T-helper 9 cell (primary cell): ENCODE measurements at regions not wholly inside any gene's neighbourhood (a gene's known extent, or its start where the extent isn't known, plus 50 kb on each side); places are given as distances from the start of the nearest gene placed in this dataset.

Experiments
- DNase-seq: peaks from one replicate; pipeline ENCODE4 v3.0.0-alpha.2; 2020

DNA sequence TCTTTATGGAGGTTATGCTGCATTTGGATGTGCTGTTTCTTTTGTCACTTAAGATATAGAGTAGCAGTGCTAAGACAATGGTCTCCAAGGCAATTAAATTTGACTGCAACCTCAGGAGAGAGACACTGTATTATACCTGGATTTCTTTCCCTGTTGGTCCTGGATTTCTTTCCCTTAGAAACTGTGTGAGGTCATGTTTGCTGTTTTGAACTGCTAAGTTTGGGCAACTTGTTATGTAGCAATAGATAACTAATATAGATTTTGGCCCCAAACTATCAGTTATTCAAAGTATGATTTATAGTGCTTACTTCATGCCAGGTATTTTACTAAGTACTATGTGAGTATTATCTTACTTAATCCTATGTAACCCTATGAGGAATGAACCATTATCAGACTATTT lies 458.4 kb downstream of the HS3ST3B1 start:
- DNase-seq, result no peak

DNA sequence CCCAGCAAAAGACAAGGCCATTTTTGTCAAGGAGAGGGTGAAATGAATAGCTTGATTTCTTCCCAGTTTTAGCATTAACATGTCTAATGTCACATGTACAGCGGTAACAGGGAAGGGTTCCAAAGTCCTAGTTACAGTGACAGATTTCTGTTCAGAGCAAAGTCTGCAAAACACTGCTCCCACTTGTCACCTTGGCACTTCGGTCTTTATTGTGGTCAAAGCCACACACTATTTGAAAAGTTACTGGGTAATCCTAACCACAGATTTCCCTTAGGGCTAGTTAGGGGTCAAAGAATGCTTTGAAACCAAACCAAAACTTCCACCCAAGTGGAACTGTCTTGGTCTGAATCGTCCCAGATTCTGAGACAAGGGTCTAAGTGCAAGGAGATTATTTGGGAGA lies 455.6 kb downstream of the HS3ST3B1 start:
- DNase-seq, result no peak

DNA sequence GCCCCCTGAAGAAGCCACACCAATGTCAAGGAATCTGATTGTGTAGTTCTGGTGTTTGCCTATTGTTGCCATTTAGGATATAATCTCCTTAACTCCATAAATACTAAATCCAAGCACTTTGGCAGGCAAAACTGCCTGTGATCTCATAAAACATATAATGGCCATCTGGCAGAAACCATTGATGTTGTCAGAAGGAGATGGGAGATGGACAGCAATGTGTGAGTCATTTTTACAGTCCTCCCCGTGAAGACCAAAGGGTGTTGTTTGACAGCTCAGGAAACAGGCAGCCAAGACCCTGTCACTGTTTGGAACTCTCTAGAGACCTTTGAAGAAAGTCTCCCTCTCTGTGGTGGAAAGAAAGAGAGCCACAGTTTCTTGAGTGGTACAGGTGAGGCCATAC lies 454.1 kb downstream of the HS3ST3B1 start:
- DNase-seq, result no peak

DNA sequence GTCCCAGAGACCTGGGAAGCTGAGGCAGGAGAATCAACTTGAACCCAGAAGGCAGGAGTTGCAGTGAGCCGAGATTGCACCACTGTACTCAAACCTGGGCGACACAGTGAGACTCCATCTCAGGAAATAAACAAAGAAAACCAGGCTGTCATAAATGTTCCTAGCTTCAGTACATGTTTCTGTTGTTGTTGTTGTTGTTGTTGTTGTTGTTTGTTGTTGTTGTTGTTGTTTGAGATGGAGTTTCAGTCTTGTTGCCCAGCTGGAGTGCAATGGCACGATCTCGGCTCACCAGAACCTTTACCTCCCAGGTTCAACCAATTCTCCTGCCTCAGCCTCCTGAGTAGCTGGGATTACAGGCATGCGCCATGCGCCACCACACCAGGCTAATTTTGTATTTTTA lies 452.5 kb downstream of the HS3ST3B1 start:
- no peak for DNase-seq

DNA sequence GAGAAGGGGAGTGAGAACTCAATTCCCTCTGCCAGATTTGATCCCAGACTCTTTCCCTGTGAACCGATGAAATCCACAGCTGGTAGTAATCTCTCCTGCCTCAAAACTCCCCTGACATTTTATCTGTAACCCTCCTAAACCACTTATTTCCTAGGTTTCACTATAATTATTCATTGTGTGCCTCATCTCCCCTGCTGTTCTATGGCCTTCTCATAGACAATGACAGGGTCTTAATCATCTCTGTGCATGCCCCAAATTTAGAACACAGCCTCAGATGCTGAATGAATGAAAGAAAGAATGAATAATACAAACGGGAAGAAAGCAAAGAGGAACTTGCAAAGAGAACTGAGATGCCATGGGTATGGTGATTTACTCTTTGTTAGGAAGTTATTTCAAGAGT lies 451.1 kb downstream of the HS3ST3B1 start:
- DNase-seq, result no peak

DNA sequence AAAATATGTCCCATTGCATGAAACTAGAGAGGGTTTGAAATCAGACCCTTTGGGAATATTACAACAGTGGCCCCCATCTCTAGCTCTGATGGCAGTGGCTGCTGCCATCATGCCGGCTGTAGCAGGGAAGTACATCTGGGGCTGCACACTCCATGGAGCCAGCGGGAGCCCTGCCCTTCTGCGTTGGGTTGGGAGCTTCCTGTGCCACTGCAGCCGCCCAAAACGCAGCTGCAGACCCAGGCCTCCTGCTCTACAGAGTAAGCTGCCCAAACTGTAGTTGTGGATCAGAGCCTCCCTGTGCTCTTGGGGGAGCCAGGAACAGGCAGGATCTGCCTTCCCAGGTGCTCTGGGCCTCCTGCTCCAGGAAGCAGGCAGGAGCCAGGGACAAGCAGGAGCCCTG lies 450.0 kb downstream of the HS3ST3B1 start:
- DNase-seq, result no peak

DNA sequence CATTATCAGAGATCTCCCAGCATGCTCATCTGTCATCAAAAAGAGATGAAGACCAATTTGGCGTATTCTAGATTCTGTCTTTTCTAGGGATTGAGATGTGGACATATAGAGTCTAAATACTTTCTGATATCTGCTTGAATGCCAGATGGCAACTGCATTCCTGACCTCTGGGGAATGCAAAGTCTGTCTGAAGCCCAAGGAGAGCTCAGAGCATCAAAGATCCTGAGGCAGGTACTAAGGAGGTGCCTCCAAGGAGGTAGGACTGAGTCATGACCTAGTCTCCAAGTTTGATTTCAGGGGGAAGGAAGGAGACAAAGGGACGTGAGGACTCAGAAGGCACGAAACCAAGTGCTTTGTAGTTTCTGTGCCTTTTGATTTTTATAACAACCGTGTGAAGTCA lies 448.4 kb downstream of the HS3ST3B1 start:
- no peak for DNase-seq

DNA sequence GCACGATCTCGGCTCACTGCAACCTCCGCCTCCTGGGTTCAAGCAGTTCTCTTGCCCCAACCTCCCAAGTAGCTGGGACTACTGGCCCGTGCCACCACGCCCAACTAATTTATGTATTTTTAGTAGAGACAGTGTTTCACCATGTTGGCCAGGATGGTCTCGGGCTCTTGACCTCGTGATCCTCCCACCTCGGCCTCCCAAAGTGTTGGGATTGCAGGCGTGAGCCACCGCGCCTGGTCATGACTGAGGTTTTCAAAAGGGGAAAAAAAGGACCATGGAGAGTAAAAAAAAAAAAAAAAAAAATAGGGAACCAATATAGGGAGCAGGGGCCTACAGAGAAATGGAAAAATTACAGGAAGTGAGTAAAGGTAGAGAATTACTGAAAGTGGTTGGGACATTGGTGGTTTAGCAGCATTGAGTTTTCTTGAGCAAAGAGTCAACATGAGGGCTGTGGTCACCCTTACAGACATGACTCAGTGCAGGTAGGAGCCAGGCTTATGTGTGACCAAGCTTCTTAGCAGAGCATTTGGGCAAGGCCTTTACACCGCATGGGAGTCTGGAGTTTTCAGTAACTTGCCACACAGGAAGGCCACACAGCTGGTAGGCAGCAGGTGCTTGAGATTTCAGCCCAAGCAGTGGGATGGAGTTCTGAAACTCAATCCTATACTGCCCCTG lies 447.3 kb downstream of the HS3ST3B1 start:
- no peak for DNase-seq

DNA sequence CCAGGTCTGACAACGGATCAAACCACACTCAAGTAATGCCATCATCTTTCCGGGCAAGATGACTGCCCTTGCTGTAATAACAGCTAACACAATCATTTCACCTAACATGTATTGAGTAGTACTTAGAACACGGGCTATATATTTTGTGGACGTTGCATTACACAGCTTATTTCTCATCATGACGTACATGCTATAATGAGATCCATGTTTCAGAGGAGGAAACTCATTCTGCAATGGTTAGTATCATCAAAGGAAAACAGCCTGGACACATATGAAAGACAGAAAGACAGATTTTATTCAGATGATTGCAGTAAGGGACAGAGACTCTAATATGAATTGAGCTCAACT lies 446.7 kb downstream of the HS3ST3B1 start:
- no peak for DNase-seq

DNA sequence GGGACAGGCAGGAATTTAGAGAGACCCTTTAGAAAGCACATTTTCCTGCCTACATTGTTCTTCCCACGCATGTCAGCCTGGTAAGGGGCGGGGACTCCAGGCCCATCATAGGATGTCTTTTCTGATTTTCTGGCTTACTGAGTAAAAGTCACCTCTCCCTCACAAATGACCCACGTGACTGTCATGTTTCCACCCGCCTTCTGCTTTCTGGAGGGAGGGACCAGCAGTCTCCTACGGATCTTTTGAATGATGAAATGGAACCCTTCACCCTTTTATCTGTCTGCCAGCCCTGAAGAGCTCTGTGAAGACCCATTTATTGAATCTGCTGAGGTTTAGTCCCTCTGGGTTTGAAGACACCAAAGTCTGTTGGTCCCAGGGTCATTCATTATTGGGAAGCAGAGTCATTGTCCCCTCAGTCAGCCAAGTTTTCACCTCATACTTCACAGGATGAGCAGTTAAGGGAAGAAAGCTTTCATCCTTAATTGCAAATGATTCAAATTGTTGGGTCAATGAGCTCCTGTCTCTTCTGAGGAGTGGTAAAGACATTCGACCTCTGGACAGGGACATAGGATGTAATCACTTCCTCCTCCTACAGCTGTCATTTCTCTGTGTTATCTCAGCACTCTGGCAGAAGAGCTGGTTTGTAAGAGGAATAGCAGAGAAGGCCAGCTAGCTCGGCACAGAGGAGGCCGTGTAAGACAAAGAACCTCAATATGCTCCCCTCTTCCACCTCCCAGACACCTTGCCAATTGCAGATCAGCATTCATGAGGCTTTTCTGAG lies 446.1 kb downstream of the HS3ST3B1 start:
- no peak for DNase-seq

DNA sequence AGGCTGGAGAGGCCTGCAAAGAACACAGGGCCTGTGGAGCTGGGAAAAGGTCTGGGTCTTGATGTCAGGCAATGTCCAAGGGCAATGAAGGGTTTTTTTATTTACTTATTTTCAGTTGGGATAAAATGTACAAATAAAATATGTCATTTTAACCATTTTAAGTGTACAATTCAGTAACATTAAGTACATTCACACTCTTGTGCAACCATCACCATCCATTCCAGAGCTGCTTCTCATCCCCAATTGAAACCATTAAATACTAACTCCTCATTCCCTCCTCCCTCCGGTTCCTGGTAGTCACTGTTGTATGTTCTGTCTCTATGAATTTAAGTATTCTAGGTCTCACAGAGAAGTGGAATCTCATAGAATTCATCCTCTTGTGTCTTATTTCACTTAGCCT lies 444.7 kb downstream of the HS3ST3B1 start:
- DNase-seq, result no peak

DNA sequence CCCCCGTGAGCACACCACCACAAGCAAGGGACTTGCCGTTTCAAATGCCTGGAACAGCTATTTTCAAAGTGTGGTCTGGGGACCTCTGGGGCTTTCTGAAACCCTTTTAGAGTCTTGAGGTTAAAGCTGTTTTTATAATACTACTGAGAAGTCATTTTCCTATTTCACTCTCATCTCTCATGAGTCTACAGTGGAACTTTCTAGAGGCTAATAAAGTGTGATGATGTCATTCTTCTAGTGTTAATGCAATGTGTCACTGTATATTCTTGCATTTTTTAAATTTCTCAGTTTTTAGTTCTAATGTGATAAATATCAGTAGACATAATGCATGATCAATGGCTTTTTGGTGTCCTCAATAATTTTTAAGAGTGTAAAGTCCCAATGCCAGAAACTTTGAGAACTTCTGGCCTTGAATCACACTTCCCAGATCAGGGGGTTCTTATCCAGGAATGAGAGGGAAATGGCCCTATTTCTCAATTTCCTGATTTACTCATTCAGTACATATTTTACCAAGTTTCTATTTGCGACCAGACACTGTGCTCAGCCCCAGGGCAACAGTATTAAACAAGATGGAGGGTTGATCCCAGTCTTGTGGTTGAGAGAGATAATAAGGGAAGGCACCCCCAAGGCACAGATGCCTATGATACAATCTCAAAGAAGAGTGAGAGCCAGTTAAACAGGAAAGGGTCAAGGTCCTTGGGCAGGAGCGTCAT lies 444.0 kb downstream of the HS3ST3B1 start:
- no peak for DNase-seq

DNA sequence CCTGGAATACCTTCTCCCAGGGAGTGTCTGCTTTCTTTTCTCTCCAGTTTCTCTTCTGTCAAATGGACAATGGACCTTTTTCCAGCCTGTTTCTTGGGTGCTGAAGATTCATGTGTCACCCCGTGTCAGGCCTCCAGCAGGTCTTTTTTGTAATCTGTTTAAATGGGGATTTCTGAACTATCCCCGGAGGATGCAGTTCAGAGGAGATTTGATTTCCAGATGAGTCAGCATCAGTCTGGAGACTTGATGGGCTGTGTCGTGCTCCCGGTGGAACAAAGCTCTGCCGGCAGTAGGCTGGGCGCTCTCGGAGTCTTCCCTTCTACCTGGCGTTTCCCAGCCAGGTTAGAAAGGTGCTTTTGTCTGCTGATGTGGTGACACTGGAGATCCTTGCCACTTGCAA lies 440.6 kb downstream of the HS3ST3B1 start:
- no peak for DNase-seq

DNA sequence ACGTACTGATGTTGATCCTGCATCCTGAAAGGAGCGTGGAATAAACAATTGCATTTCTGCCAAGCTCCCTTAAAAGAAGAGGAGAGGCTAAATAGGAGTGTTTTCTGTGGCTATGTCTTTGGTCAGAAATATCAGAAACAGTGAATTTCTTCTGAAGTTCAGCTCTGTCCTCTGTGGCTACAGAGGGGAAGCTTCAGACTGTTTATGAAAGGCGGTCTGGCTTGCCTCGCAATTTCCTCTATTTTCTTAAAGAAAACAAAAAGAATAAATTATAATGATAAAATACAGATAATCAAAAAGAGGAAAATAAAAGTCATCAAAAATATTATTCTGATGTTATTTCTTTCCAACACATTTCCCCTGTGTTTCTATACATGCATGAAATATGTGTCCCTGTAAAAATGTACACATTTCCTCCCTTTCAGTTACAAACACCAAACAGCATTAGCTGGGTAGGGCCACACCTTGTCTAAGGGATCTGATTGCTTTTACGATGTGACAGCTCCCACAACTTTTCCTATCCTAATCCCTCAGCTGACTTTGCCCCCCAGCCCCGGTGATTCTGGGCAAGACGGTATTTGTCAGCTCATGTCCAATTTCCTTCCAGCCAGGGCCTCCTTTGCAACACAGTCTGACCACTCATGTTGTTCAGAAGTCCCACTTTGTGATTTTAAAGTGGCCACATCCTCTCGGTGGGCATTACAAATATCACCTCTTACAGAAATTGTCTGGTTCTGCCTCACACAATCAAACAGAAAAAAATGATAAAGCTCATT lies 439.0 kb downstream of the HS3ST3B1 start:
- DNase-seq, result no peak

DNA sequence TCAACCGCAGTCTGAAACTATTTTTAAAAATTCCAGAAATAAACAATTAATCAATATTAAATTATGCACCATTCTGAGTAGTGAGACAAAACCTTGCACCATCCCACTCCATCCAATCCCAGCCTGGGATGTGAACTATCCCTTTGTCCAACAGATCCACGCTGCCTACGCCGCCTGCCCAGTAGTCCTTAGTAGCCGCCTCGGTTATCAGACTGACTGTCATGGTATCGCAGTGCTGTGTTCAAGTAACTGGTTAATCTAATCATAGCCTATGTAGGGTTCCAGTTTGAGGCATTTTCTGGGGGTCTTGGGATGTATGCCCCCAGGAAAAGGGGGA lies 437.7 kb downstream of the HS3ST3B1 start:
- DNase-seq, result no peak

DNA sequence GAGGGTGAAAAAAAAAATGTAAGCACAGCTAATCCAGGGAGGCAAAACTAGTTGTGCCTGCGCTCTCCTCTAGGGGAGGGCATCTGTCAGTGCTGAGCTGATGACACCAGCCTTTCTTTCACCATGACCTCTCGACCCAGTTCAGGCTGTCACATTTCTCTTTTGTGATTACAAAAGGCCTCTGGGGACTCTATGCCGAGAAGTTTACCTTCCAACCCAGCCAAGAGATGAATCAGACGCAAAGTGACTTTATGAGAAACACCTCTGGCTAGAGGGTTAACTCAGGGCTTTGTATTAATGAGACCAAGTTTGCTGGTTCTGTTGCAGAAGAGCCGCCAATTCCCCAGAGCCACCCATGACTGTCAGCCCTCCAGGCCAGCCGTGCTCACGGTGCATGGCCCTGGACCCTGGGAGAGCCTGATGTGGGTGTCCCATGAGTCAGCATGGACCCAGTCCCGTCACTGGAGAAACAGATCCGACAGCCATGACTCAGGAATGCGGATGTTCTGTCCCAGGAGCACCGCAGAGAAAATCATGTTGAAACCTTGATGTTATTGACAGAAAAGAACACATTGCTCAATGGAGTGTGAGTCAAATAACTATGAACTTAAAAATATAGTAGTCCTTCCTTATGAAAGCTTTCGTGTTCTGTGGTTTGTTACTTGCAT lies 437.2 kb downstream of the HS3ST3B1 start:
- DNase-seq, result no peak

DNA sequence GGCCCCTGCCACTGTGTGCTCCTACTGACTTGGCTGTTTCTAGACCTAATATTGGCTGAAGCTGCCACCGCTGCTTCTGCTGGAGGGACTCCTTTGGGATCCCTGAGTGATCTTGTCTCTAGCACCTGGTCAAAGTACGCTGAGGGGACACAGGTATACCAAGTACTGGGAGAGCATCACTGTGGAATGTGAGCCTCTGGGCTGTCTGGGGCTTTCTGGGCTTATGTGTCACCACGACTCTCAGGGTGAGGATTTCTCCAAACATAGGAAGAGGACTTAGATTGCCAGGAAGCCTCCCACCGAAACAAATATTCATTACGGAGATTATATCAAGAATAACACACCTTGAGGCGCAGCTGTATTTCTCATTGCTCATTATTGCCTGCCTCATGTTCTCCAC lies 435.8 kb downstream of the HS3ST3B1 start:
- no peak for DNase-seq

DNA sequence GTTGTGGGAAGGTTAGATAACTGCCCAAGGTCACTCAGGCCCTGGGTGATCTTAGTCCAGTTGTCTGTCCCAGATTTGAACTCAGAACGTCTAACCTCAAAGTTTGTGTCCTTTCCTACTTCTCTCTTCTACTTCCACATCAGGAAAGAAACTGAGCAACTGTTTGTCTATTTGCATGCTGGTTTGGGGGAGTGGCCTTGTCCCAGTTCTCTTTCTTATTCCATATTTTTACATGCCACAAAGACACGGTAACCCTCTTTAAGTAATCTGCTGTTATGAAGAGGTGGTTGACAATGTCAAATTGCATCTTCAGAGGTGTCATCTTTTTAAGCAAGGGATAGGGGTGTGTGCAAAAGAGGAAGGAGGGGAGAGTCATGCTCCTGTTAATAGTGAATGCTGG lies 432.5 kb downstream of the HS3ST3B1 start:
- no peak for DNase-seq

DNA sequence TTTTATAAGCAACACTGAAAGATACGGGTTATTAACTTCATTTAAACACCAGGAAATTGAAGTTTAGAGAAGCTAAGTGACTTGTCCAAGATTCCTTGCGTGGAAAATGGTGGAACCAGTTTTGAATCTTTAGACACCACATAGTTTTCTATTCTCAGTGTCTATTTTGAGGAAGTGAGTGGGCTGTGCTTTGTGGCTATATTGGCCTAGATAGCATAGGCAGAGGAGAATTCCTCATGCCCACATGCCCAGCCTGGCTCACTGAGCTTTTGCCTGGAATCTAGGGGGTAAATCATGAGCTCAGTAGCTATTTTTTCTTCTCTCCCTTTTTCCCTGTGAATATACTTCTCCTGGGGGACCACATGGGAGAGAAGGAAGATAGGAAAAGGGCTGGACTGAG lies 431.3 kb downstream of the HS3ST3B1 start:
- no peak for DNase-seq

DNA sequence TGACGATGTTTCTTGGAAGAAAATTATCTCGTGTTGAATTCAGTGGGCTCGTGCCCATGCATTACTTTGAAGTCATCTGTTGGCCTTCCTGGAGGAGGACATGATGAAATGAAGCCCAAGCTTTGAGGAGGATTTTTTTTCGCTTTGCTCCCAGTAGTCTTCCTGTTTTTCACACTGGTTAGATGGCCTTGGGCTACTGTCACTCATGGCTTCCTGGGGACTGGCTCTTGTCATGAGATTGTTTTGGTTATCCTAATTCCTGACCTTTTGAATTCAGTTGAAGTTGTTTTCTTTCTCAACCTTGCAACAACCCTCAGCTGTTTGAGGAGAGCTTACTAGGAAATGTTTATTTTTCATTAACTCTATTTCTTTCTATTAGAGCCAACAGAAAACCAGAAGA lies 430.7 kb downstream of the HS3ST3B1 start:
- DNase-seq, result no peak

DNA sequence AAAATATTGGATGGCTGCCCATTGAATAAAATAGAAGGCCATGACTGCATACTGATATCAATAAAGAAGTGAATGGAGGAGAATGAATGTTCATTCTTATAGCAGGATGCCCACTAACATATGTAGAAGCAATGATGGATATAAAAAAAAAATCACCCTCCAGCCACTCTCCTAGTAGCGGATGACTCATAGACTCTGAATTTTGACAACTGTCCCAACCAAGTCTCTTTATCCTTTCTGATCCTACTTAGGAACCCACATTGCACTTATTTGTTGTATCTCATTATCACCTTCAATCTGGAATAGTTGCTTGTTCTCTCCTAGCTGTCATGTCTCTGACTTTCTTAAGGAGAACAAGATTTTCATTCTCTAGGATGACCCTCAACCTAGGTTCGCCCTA lies 429.9 kb downstream of the HS3ST3B1 start:
- no peak for DNase-seq

DNA sequence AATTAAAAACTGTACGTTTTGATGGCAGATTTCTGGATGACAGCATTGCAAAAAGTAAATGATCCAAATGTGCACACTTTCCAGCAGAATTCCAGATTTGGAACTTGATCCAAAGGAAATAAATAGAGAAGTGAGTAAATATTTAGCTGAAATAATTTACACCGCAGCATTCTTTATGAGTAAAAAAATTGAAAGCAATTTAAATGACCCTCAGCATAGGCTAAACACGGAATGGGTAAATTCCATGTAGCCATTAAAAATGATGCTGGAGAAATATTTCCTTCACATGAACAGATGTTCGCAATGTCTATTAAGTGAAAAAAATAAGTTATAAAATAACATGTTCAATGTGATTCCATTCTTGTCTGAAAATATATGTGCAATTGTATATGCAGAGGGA lies 424.8 kb downstream of the HS3ST3B1 start:
- no peak for DNase-seq

DNA sequence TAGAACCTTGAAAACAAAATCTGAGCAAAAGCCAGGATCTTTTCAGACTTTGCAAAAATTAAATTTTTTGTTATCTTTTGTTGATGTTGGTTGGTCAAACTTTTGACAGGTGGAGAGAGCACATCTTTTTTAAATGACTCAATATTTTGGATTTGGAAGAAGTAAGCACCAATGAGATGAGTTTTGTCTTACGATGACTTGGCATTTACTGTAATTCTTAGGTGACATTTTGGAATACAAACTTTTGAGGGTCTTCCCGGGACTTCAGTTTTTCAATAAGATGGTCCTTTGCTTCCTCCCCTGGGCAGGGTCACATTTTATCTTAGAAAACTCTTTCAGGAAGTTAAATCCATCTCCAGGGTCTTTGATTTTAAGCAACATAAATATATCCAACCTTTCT lies 423.9 kb downstream of the HS3ST3B1 start:
- no peak for DNase-seq
